ENCODE measurements at regions not wholly inside any gene's neighbourhood (a gene's known extent, or its start where the extent isn't known, plus 50 kb on each side); places are given as distances from the start of the nearest gene placed in this dataset.

DNA sequence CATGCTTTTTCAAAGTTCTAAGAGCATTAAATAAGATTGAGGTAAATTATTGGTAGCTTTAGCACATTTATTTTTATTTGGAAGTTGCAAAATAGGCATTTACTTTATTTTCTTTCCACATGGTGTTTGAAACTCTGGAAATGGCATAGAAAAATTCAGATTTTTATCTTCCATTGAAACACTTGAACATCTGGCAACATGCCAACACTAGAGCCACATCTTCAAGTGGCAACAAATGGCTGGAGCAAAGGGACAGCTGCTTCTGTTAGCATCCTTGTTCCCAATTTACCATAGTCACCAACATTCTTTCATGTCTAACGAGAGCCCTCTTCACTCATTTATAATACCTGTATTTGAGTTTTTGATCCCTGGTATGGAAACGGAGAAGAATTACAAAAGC, 539.9 kb downstream of the ZNF608 start:
- no peak for TF ChIP-seq EZH2 (IDR thresholded peaks at IDR 0.05; ENCODE audit: borderline replicate concordance, low read depth, low read length, severe bottlenecking)
- no peak for TF ChIP-seq POLR2AphosphoS5 (IDR thresholded peaks at IDR 0.05; ENCODE audit: insufficient read depth, low read depth, low read length)
- TF ChIP-seq, protein P1, sequence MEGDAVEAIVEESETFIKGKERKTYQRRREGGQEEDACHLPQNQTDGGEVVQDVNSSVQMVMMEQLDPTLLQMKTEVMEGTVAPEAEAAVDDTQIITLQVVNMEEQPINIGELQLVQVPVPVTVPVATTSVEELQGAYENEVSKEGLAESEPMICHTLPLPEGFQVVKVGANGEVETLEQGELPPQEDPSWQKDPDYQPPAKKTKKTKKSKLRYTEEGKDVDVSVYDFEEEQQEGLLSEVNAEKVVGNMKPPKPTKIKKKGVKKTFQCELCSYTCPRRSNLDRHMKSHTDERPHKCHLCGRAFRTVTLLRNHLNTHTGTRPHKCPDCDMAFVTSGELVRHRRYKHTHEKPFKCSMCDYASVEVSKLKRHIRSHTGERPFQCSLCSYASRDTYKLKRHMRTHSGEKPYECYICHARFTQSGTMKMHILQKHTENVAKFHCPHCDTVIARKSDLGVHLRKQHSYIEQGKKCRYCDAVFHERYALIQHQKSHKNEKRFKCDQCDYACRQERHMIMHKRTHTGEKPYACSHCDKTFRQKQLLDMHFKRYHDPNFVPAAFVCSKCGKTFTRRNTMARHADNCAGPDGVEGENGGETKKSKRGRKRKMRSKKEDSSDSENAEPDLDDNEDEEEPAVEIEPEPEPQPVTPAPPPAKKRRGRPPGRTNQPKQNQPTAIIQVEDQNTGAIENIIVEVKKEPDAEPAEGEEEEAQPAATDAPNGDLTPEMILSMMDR (IDR thresholded peaks at IDR 0.05; ENCODE audit: extremely low read depth in 1 of 2, insufficient read depth in 1 of 2, low read depth in 1 of 2, low read length in 2 of 2), result no peak

Data from endothelial cell of umbilical vein (primary cell).